Endothelial cell of umbilical vein (primary cell): ENCODE measurements at regions not wholly inside any gene's neighbourhood (a gene's known extent, or its start where the extent isn't known, plus 50 kb on each side); places are given as distances from the start of the nearest gene placed in this dataset.

Source experiments
- FOS ChIP-seq: IDR thresholded peaks from 2 replicates; pipeline ENCODE4 v1.6.1; 2011; ENCODE audit warnings: mild to moderate bottlenecking, low read length, moderate library complexity, borderline replicate concordance; ENCODE audit not compliant: insufficient read depth
- JUN ChIP-seq: IDR thresholded peaks from 2 replicates; pipeline ENCODE4 v1.6.1; 2011; ENCODE audit warnings: borderline replicate concordance, low read depth; ENCODE audit not compliant: insufficient read length, insufficient read depth
- POLR2A ChIP-seq: IDR thresholded peaks from 2 replicates; pipeline ENCODE4 v1.6.1; 2012; ENCODE audit warnings: low read depth, mild to moderate bottlenecking, control low read depth, low read length
- POLR2AphosphoS5 ChIP-seq: IDR thresholded peaks from 2 replicates; pipeline ENCODE4 v1.6.1; 2012; ENCODE audit warnings: low read depth, mild to moderate bottlenecking, control low read depth, low read length, moderate library complexity; ENCODE audit not compliant: insufficient read depth
- TF ChIP-seq, protein P1 (sequence below), 2 donors: IDR thresholded peaks; 1 replicate in 1 of 2; 2 replicates in 1 of 2; pipeline ENCODE4 v1.5.1; 2011; ENCODE audit warnings: low read length in 2 of 2, mild to moderate bottlenecking in 2 of 2, moderate library complexity in 2 of 2, control low read depth in 1 of 2, inconsistent platforms in 1 of 2, low read depth in 1 of 2; ENCODE audit not compliant: insufficient read depth in 1 of 2; ENCODE audit errors: extremely low read depth in 1 of 2
- TF ChIP-seq, protein P2 (sequence below): IDR thresholded peaks from 2 replicates; pipeline ENCODE4 v1.6.1; 2011; ENCODE audit not compliant: insufficient read depth, insufficient read length

DNA sequence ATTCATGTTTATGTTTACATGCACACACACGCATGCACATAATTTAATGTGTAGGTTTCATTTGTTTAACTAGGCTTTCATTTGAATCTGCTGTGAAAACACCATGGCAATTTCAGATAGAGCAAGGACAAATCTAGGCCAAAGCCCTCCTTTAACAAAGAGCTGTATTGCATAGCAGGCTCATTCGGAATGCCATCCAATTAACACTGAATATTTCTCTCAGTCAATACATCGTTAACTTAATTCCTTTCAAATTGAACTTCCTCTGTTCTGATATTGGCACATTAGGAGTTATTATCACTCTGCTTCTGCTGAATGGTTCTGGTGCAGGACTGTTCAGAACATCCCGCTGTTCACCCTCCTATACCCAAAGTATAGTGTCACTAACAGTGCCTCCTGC, 435.1 kb upstream of the CDH20 start:
- TF ChIP-seq, protein P1, sequence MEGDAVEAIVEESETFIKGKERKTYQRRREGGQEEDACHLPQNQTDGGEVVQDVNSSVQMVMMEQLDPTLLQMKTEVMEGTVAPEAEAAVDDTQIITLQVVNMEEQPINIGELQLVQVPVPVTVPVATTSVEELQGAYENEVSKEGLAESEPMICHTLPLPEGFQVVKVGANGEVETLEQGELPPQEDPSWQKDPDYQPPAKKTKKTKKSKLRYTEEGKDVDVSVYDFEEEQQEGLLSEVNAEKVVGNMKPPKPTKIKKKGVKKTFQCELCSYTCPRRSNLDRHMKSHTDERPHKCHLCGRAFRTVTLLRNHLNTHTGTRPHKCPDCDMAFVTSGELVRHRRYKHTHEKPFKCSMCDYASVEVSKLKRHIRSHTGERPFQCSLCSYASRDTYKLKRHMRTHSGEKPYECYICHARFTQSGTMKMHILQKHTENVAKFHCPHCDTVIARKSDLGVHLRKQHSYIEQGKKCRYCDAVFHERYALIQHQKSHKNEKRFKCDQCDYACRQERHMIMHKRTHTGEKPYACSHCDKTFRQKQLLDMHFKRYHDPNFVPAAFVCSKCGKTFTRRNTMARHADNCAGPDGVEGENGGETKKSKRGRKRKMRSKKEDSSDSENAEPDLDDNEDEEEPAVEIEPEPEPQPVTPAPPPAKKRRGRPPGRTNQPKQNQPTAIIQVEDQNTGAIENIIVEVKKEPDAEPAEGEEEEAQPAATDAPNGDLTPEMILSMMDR (IDR thresholded peaks at IDR 0.05; ENCODE audit: extremely low read depth in 1 of 2, insufficient read depth in 1 of 2, low read depth in 1 of 2, low read length in 2 of 2): no peak
- no peak for TF ChIP-seq FOS
- TF ChIP-seq POLR2AphosphoS5: no peak
- no peak for TF ChIP-seq JUN
- no peak for TF ChIP-seq POLR2A
- TF ChIP-seq, protein P2, sequence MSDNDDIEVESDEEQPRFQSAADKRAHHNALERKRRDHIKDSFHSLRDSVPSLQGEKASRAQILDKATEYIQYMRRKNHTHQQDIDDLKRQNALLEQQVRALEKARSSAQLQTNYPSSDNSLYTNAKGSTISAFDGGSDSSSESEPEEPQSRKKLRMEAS: no peak
